Retina (tissue), 1 donor: ENCODE measurements at regions not wholly inside any gene's neighbourhood (a gene's known extent, or its start where the extent isn't known, plus 50 kb on each side); places are given as distances from the start of the nearest gene placed in this dataset.
"Not testable (repeated sequence)": the region's sequence is repeated elsewhere in the genome, so short reads cannot be mapped to it uniquely, and the experiment has no call there.

ENCODE experiments used
- DNase-seq: peaks from one replicate; pipeline ENCODE4 v3.0.0-alpha.2; 2016

GRCh38 chr14:43140453-43140852 lies 1366.6 kb downstream of the FSCB start:
- no peak for DNase-seq

- DNase-seq: no peak
Measured at GRCh38 chr14:43135877-43136411, 1371.1 kb downstream of the FSCB start.

- DNase-seq: no peak
Measured at GRCh38 chr14:43132441-43132840, 1374.6 kb downstream of the FSCB start.

- not testable (repeated sequence) for DNase-seq
Measured at GRCh38 chr14:43128429-43128828, 1378.7 kb downstream of the FSCB start.

GRCh38 chr14:43127874-43128273 lies 1379.2 kb downstream of the FSCB start:
- not testable (repeated sequence) for DNase-seq

- DNase-seq: no peak
Measured at GRCh38 chr14:43123544-43123943, 1383.5 kb downstream of the FSCB start.

- no peak for DNase-seq
Measured at GRCh38 chr14:43119672-43120071, 1387.4 kb downstream of the FSCB start.

GRCh38 chr14:43116341-43116740 lies 1390.7 kb downstream of the FSCB start:
- DNase-seq: no peak

- no peak for DNase-seq
Measured at GRCh38 chr14:43105305-43105704, 1401.8 kb downstream of the FSCB start.

GRCh38 chr14:43090380-43090779 lies 1416.7 kb downstream of the FSCB start:
- no peak for DNase-seq

- DNase-seq: no peak
Measured at GRCh38 chr14:43087666-43088065, 1419.4 kb downstream of the FSCB start.

- DNase-seq: no peak
Measured at GRCh38 chr14:43085819-43086218, 1421.3 kb downstream of the FSCB start.

GRCh38 chr14:43067372-43067771 lies 1439.7 kb downstream of the FSCB start:
- not testable (repeated sequence) for DNase-seq

- DNase-seq: no peak
Measured at GRCh38 chr14:43056106-43056505, 1449.4 kb downstream of the LRFN5 start.

GRCh38 chr14:43052897-43053296 lies 1446.2 kb downstream of the LRFN5 start:
- DNase-seq: no peak

- DNase-seq: no peak
Measured at GRCh38 chr14:43043850-43044249, 1437.2 kb downstream of the LRFN5 start.

- DNase-seq: no peak
Measured at GRCh38 chr14:43042408-43042807, 1435.7 kb downstream of the LRFN5 start.

- DNase-seq: no peak
Measured at GRCh38 chr14:43041976-43042375, 1435.3 kb downstream of the LRFN5 start.

GRCh38 chr14:43041207-43041606 lies 1434.5 kb downstream of the LRFN5 start:
- DNase-seq: no peak

- no peak for DNase-seq
Measured at GRCh38 chr14:43039881-43040280, 1433.2 kb downstream of the LRFN5 start.

GRCh38 chr14:43031598-43031997 lies 1424.9 kb downstream of the LRFN5 start:
- no peak for DNase-seq

GRCh38 chr14:43022094-43022800 lies 1415.6 kb downstream of the LRFN5 start:
- no peak for DNase-seq

- DNase-seq: no peak
Measured at GRCh38 chr14:43019826-43020225, 1413.2 kb downstream of the LRFN5 start.

- DNase-seq: no peak
Measured at GRCh38 chr14:43014338-43014737, 1407.7 kb downstream of the LRFN5 start.

GRCh38 chr14:43012817-43013216 lies 1406.1 kb downstream of the LRFN5 start:
- no peak for DNase-seq
